ENCODE measurements at regions not wholly inside any gene's neighbourhood (a gene's known extent, or its start where the extent isn't known, plus 50 kb on each side); places are given as distances from the start of the nearest gene placed in this dataset.

- Histone ChIP-seq H3K9me3 (no peaks in the 10 kb centered on the region), H3K27ac (no peak overlapping the region), H3K4me3 (no peak overlapping the region), H3K4me1 (no peaks in the 10 kb centered on the region), H3K27me3 (no peaks in the 10 kb centered on the region), H3K36me3 (no peaks in the 10 kb centered on the region)
- no peak for DNase-seq (ENCODE audit: low spot score in 2 of 2)
- intact Hi-C loops (cut with DNase I; ENCODE audit: low total_unique reads): no loop called here
- no peak for TF ChIP-seq POLR2A (IDR thresholded peaks at IDR 0.05)
- no peak for TF ChIP-seq CTCF (IDR thresholded peaks at IDR 0.05)
- no peak for TF ChIP-seq POLR2AphosphoS5 (IDR thresholded peaks at IDR 0.05)
These were observed 129.1 kb downstream of the MACROH2A1 start for GRCh38 chr5:135269931-135270421.

- TF ChIP-seq POLR2A (IDR thresholded peaks at IDR 0.05) (no peak), POLR2AphosphoS5 (IDR thresholded peaks at IDR 0.05) (no peak), CTCF (IDR thresholded peaks at IDR 0.05) (no peak)
- H3K4me1 ChIP-seq: no peaks in the 10 kb centered on the region
- H3K9me3 ChIP-seq: no peaks in the 10 kb centered on the region
- no peaks in the 10 kb centered on the region for H3K36me3 ChIP-seq
- no peak overlapping the region for H3K4me3 ChIP-seq
- DNase-seq (ENCODE audit: low spot score in 2 of 2): no peak
- no peak overlapping the region for H3K27ac ChIP-seq
- no peaks in the 10 kb centered on the region for H3K27me3 ChIP-seq
- intact Hi-C loops (cut with DNase I; ENCODE audit: low total_unique reads): no loop called here
These were observed 129.8 kb downstream of the MACROH2A1 start for GRCh38 chr5:135269199-135269598.

- TF ChIP-seq POLR2A (IDR thresholded peaks at IDR 0.05) (no peak), CTCF (IDR thresholded peaks at IDR 0.05) (no peak), POLR2AphosphoS5 (IDR thresholded peaks at IDR 0.05) (no peak)
- Histone ChIP-seq H3K4me1 (no peaks in the 10 kb centered on the region), H3K27ac (no peak overlapping the region), H3K9me3 (no peaks in the 10 kb centered on the region), H3K27me3 (no peaks in the 10 kb centered on the region), H3K36me3 (no peaks in the 10 kb centered on the region), H3K4me3 (no peak overlapping the region)
- intact Hi-C loops (cut with DNase I; ENCODE audit: low total_unique reads): no loop called here
- no peak for DNase-seq (ENCODE audit: low spot score in 2 of 2)
These were observed 132.1 kb downstream of the MACROH2A1 start for GRCh38 chr5:135266975-135267374.

- TF ChIP-seq CTCF (IDR thresholded peaks at IDR 0.05) (no peak), POLR2AphosphoS5 (IDR thresholded peaks at IDR 0.05) (no peak), POLR2A (IDR thresholded peaks at IDR 0.05) (no peak)
- no peaks in the 10 kb centered on the region for H3K36me3 ChIP-seq
- H3K27ac ChIP-seq: no peak overlapping the region
- no peak for DNase-seq (ENCODE audit: low spot score in 2 of 2)
- intact Hi-C loops (cut with DNase I; ENCODE audit: low total_unique reads): no loop called here
- H3K4me3 ChIP-seq: no peak overlapping the region
- H3K9me3 ChIP-seq: no peaks in the 10 kb centered on the region
- H3K4me1 ChIP-seq: no peaks in the 10 kb centered on the region
- no peaks in the 10 kb centered on the region for H3K27me3 ChIP-seq
These were observed 132.8 kb downstream of the MACROH2A1 start for GRCh38 chr5:135266303-135266635.

- TF ChIP-seq POLR2AphosphoS5 (IDR thresholded peaks at IDR 0.05): no peak
- TF ChIP-seq CTCF (IDR thresholded peaks at IDR 0.05): no peak
- no peak for TF ChIP-seq POLR2A (IDR thresholded peaks at IDR 0.05)
- H3K27ac ChIP-seq: no peak overlapping the region
- DNase-seq (ENCODE audit: low spot score in 2 of 2): no peak
- intact Hi-C loops (cut with DNase I; ENCODE audit: low total_unique reads): no loop called here
- H3K27me3 ChIP-seq: no peaks in the 10 kb centered on the region
- no peaks in the 10 kb centered on the region for H3K4me1 ChIP-seq
- no peaks in the 10 kb centered on the region for H3K36me3 ChIP-seq
- no peak overlapping the region for H3K4me3 ChIP-seq
- no peaks in the 10 kb centered on the region for H3K9me3 ChIP-seq
These were observed 133.3 kb downstream of the MACROH2A1 start for GRCh38 chr5:135265497-135266302.

Data from breast epithelium (tissue), 4 donors.